ENCODE measurements at regions not wholly inside any gene's neighbourhood (a gene's known extent, or its start where the extent isn't known, plus 50 kb on each side); places are given as distances from the start of the nearest gene placed in this dataset.

GRCh38 chr2:117607202-117607601 lies 207.3 kb upstream of the DDX18 start:
- Histone ChIP-seq H3K27me3 (ENCODE audit: control insufficient read depth, insufficient read depth, low read length) (no peaks in the 10 kb centered on the region), H3K4me1 (ENCODE audit: control insufficient read depth, extremely low read depth, insufficient read depth, low read length) (no peaks in the 10 kb centered on the region), H3K9ac (ENCODE audit: insufficient read depth, low read length) (no peak overlapping the region), H2AFZ (ENCODE audit: low read length) (no peak overlapping the region), H3K27ac (ENCODE audit: insufficient read depth, low read length) (no peak overlapping the region), H3K4me2 (ENCODE audit: extremely low read depth, insufficient read depth, low read length) (no peak overlapping the region), H3K9me3 (ENCODE audit: control insufficient read depth, insufficient read depth, low read depth, low read length) (no peaks in the 10 kb centered on the region), H3K79me2 (ENCODE audit: control insufficient read depth, insufficient read depth, low read length) (no peaks in the 10 kb centered on the region), H3K4me3 (replicated peaks in 1 of 4; ENCODE audit: control extremely low read depth in 1 of 4, insufficient read depth in 1 of 4, low read depth in 3 of 4, low read length in 4 of 4) (no peak overlapping the region), H3K36me3 (ENCODE audit: control insufficient read depth, insufficient read depth, low read length) (no peaks in the 10 kb centered on the region), H4K20me1 (ENCODE audit: control insufficient read depth, extremely low read depth, insufficient read depth, low read length) (no peaks in the 10 kb centered on the region)
- TF ChIP-seq CTCF (conservative IDR thresholded peaks at IDR 0.05 in 1 of 2, IDR thresholded peaks at IDR 0.05 in 1 of 2; ENCODE audit: low read depth in 1 of 2, low read length in 2 of 2) (no peak), EZH2 (IDR thresholded peaks at IDR 0.05; ENCODE audit: low read length, missing control alignments) (no peak)
- DNase-seq (ENCODE audit: low read depth in 2 of 2) = no peak

- H3K36me3 ChIP-seq (ENCODE audit: control insufficient read depth, insufficient read depth, low read length) = no peaks in the 10 kb centered on the region
- H3K4me3 ChIP-seq (replicated peaks in 1 of 4; ENCODE audit: control extremely low read depth in 1 of 4, insufficient read depth in 1 of 4, low read depth in 3 of 4, low read length in 4 of 4) = no peak overlapping the region
- H3K4me1 ChIP-seq (ENCODE audit: control insufficient read depth, extremely low read depth, insufficient read depth, low read length) = no peaks in the 10 kb centered on the region
- no peak overlapping the region for H3K9ac ChIP-seq (ENCODE audit: insufficient read depth, low read length)
- no peak overlapping the region for H2AFZ ChIP-seq (ENCODE audit: low read length)
- no peaks in the 10 kb centered on the region for H4K20me1 ChIP-seq (ENCODE audit: control insufficient read depth, extremely low read depth, insufficient read depth, low read length)
- H3K27ac ChIP-seq (ENCODE audit: insufficient read depth, low read length) = no peak overlapping the region
- TF ChIP-seq CTCF (conservative IDR thresholded peaks at IDR 0.05 in 1 of 2, IDR thresholded peaks at IDR 0.05 in 1 of 2; ENCODE audit: low read depth in 1 of 2, low read length in 2 of 2) (no peak), EZH2 (IDR thresholded peaks at IDR 0.05; ENCODE audit: low read length, missing control alignments) (no peak)
- H3K4me2 ChIP-seq (ENCODE audit: extremely low read depth, insufficient read depth, low read length) = no peak overlapping the region
- H3K27me3 ChIP-seq (ENCODE audit: control insufficient read depth, insufficient read depth, low read length) = no peaks in the 10 kb centered on the region
- DNase-seq (ENCODE audit: low read depth in 2 of 2) = no peak
- H3K9me3 ChIP-seq (ENCODE audit: control insufficient read depth, insufficient read depth, low read depth, low read length) = no peaks in the 10 kb centered on the region
- no peaks in the 10 kb centered on the region for H3K79me2 ChIP-seq (ENCODE audit: control insufficient read depth, insufficient read depth, low read length)
These were observed 201.4 kb upstream of the DDX18 start for GRCh38 chr2:117613101-117613500.

- no peaks in the 10 kb centered on the region for H3K79me2 ChIP-seq (ENCODE audit: control insufficient read depth, insufficient read depth, low read length)
- H3K4me1 ChIP-seq (ENCODE audit: control insufficient read depth, extremely low read depth, insufficient read depth, low read length) = no peaks in the 10 kb centered on the region
- H3K27me3 ChIP-seq (ENCODE audit: control insufficient read depth, insufficient read depth, low read length) = no peaks in the 10 kb centered on the region
- H3K27ac ChIP-seq (ENCODE audit: insufficient read depth, low read length) = no peak overlapping the region
- no peaks in the 10 kb centered on the region for H3K9me3 ChIP-seq (ENCODE audit: control insufficient read depth, insufficient read depth, low read depth, low read length)
- H3K36me3 ChIP-seq (ENCODE audit: control insufficient read depth, insufficient read depth, low read length) = no peaks in the 10 kb centered on the region
- H4K20me1 ChIP-seq (ENCODE audit: control insufficient read depth, extremely low read depth, insufficient read depth, low read length) = no peaks in the 10 kb centered on the region
- DNase-seq (ENCODE audit: low read depth in 2 of 2) = no peak
- H3K9ac ChIP-seq (ENCODE audit: insufficient read depth, low read length) = no peak overlapping the region
- no peak overlapping the region for H2AFZ ChIP-seq (ENCODE audit: low read length)
- no peak for TF ChIP-seq EZH2 (IDR thresholded peaks at IDR 0.05; ENCODE audit: low read length, missing control alignments)
- no peak for TF ChIP-seq CTCF (conservative IDR thresholded peaks at IDR 0.05 in 1 of 2, IDR thresholded peaks at IDR 0.05 in 1 of 2; ENCODE audit: low read depth in 1 of 2, low read length in 2 of 2)
- H3K4me3 ChIP-seq (replicated peaks in 1 of 4; ENCODE audit: control extremely low read depth in 1 of 4, insufficient read depth in 1 of 4, low read depth in 3 of 4, low read length in 4 of 4) = no peak overlapping the region
- H3K4me2 ChIP-seq (ENCODE audit: extremely low read depth, insufficient read depth, low read length) = no peak overlapping the region
These were observed 200.2 kb upstream of the DDX18 start for GRCh38 chr2:117614296-117614695.

Data from fibroblast of lung (primary cell).